GM23338 (cell line): ENCODE measurements at regions not wholly inside any gene's neighbourhood (a gene's known extent, or its start where the extent isn't known, plus 50 kb on each side); places are given as distances from the start of the nearest gene placed in this dataset.

Source experiments
- ATAC-seq: fragments of 200-7000 bp; cut with Tn5 transposase; 3 replicates; pipeline ENCODE4 v1.9.1; 2020
- DNase-seq: peaks from one replicate; pipeline ENCODE4 v3.0.0-alpha.2; 2015; ENCODE audit warnings: low spot score
- H2AFZ ChIP-seq: fragments of 200-600 bp; sonication (generic); 2 replicates; pipeline ENCODE4 v1.8.0; 2016; ENCODE audit warnings: antibody characterized with exemption, mild to moderate bottlenecking, moderate library complexity
- H3F3A ChIP-seq: fragments of 200-600 bp; sonication (generic); replicated peaks from 2 replicates; pipeline ENCODE4 v1.8.0; 2017; ENCODE audit warnings: antibody characterized with exemption, mixed run types, low read depth
- H3K27ac ChIP-seq: fragments of 200-600 bp; sonication (generic); 2 replicates; pipeline ENCODE4 v1.6.1; 2016; ENCODE audit warnings: low read depth
- H3K27me3 ChIP-seq: fragments of 200-600 bp; sonication (generic); 2 replicates; pipeline ENCODE4 v1.8.0; 2016; ENCODE audit warnings: mild to moderate bottlenecking, mixed run types, moderate library complexity; ENCODE audit not compliant: insufficient read depth
- H3K36me3 ChIP-seq: fragments of 200-600 bp; sonication (generic); 2 replicates; pipeline ENCODE4 v1.8.0; 2016; ENCODE audit warnings: mild to moderate bottlenecking; ENCODE audit not compliant: insufficient read depth
- H3K4me1 ChIP-seq: fragments of 200-600 bp; sonication (generic); 2 replicates; pipeline ENCODE4 v1.8.0; 2016; ENCODE audit warnings: mild to moderate bottlenecking, moderate library complexity; ENCODE audit not compliant: insufficient read depth
- H3K4me2 ChIP-seq: fragments of 200-600 bp; sonication (generic); 2 replicates; pipeline ENCODE4 v1.7.1; 2017; ENCODE audit warnings: mixed run types
- H3K4me3 ChIP-seq: fragments of 200-600 bp; sonication (generic); 2 replicates; pipeline ENCODE4 v1.6.1; 2016; ENCODE audit warnings: mixed run types
- H3K79me2 ChIP-seq: fragments of 200-600 bp; sonication (generic); replicated peaks from 2 replicates; pipeline ENCODE4 v1.8.0; 2017; ENCODE audit warnings: mild to moderate bottlenecking; ENCODE audit not compliant: insufficient read depth
- H3K9me2 ChIP-seq: fragments of 200-600 bp; sonication (generic); 2 replicates; pipeline ENCODE4 v1.8.0; 2017; ENCODE audit not compliant: insufficient read depth
- H4K20me1 ChIP-seq: fragments of 200-600 bp; sonication (generic); replicated peaks from 2 replicates; pipeline ENCODE4 v1.8.0; 2017; ENCODE audit warnings: mild to moderate bottlenecking; ENCODE audit not compliant: insufficient read depth
- H3K27ac Mint-ChIP-seq: 2 replicates; pipeline ENCODE4 v1.8.0; 2020; ENCODE audit warnings: inconsistent platforms, mild to moderate bottlenecking, moderate library complexity, mixed read lengths
- H3K27me3 Mint-ChIP-seq: 3 replicates; pipeline ENCODE4 v1.8.0; 2022; ENCODE audit warnings: low read depth, mild to moderate bottlenecking, moderate library complexity, mixed read lengths, inconsistent platforms; ENCODE audit not compliant: insufficient read depth, poor library complexity
- H3K36me3 Mint-ChIP-seq: 3 replicates; pipeline ENCODE4 v1.8.0; 2021; ENCODE audit warnings: low read depth, mild to moderate bottlenecking, inconsistent platforms, moderate library complexity, mixed read lengths
- H3K4me1 Mint-ChIP-seq: 3 replicates; pipeline ENCODE4 v1.8.0; 2020; ENCODE audit warnings: mild to moderate bottlenecking, inconsistent platforms, mixed read lengths
- H3K4me3 Mint-ChIP-seq: 3 replicates; pipeline ENCODE4 v1.8.0; 2021; ENCODE audit warnings: moderate library complexity, mild to moderate bottlenecking, inconsistent platforms, mixed read lengths
- H3K9me3 Mint-ChIP-seq: 3 replicates; pipeline ENCODE4 v1.8.0; 2020; ENCODE audit warnings: moderate library complexity, mild to moderate bottlenecking, inconsistent platforms, mixed read lengths
- CREB1 ChIP-seq: fragments of 250-450 bp; sonication (Bioruptor Pico); IDR thresholded peaks from 2 replicates; pipeline ENCODE4 v1.5.0; 2020; ENCODE audit warnings: low read depth, mild to moderate bottlenecking, moderate library complexity
- EZH2 ChIP-seq: fragments of 200-600 bp; sonication (generic); IDR thresholded peaks from one replicate; pipeline ENCODE4 v1.8.0; 2017; ENCODE audit warnings: antibody characterized with exemption, mild to moderate bottlenecking, low read depth; ENCODE audit not compliant: unreplicated experiment
- EZH2phosphoT487 ChIP-seq: fragments of 200-600 bp; sonication (generic); IDR thresholded peaks from one replicate; pipeline ENCODE4 v1.8.1; 2018; ENCODE audit warnings: antibody characterized with exemption; ENCODE audit not compliant: unreplicated experiment
- JUNB ChIP-seq: IDR thresholded peaks from one replicate; pipeline ENCODE4 v1.6.1; 2016; ENCODE audit warnings: antibody characterized with exemption; ENCODE audit not compliant: unreplicated experiment
- NANOG ChIP-seq: IDR thresholded peaks from 2 replicates; pipeline ENCODE4 v1.6.1; 2016; ENCODE audit warnings: antibody characterized with exemption, borderline replicate concordance
- POLR2AphosphoS5 ChIP-seq: IDR thresholded peaks from 2 replicates; pipeline ENCODE4 v1.6.1; 2016; ENCODE audit warnings: antibody characterized with exemption, low read depth
- STAT1 ChIP-seq: IDR thresholded peaks from one replicate; pipeline ENCODE4 v1.6.1; 2016; ENCODE audit warnings: antibody characterized with exemption; ENCODE audit not compliant: unreplicated experiment
- ZNF114 ChIP-seq: fragments of 250-450 bp; sonication (Bioruptor Pico); IDR thresholded peaks from 2 replicates; pipeline ENCODE4 v1.5.0; 2020; ENCODE audit warnings: mild to moderate bottlenecking, moderate library complexity
- ZNF331 ChIP-seq: fragments of 250-450 bp; sonication (Bioruptor Pico); IDR thresholded peaks from 2 replicates; pipeline ENCODE4 v1.5.0; 2020; ENCODE audit warnings: low read depth, mild to moderate bottlenecking, moderate library complexity
- TF ChIP-seq, protein P1 (sequence below): IDR thresholded peaks from one replicate; pipeline ENCODE4 v1.6.1; 2018; ENCODE audit warnings: antibody characterized with exemption; ENCODE audit not compliant: unreplicated experiment
- TF ChIP-seq, protein P2 (sequence below): IDR thresholded peaks from 2 replicates; pipeline ENCODE4 v1.6.1; 2016; ENCODE audit warnings: antibody characterized with exemption
- TF ChIP-seq, protein P3 (sequence below): fragments of 250-450 bp; sonication (Bioruptor Pico); IDR thresholded peaks from 2 replicates; pipeline ENCODE4 v1.5.0; 2020; ENCODE audit warnings: mild to moderate bottlenecking, moderate library complexity
- TF ChIP-seq, protein P4 (sequence below), 2 experiments: fragments of 200-600 bp in 1 of 2; sonication (generic) in 1 of 2; conservative IDR thresholded peaks; 2 replicates each; pipeline versions ENCODE4 v1.5.1 to v1.6.1; 2016 to 2017; ENCODE audit warnings: antibody characterized with exemption in 2 of 2, low read depth in 2 of 2, mild to moderate bottlenecking in 2 of 2, moderate library complexity in 1 of 2

DNA sequence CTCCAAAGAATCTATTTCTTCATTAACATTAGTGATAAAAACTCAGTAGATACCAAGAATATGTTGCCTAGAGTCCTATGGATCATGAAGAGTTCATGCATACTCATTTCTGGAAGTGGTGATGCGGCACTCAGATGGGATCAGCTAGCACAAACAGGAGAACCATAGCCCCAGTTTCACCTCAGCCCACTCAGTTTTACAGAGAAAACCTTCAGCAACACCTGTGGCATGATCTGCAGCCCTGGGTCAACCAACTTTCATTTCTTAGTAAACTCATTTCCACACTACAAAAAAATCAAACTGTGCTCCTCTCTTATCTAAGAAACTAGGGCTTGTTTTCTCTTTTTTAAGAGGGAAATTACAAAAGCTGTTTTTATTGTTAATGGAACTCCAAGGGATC, 569.4 kb downstream of the CCDC85A start:
- Histone ChIP-seq H4K20me1 (no peaks in the 10 kb centered on the region), H3K79me2 (no peaks in the 10 kb centered on the region), H3K4me3 (no peak overlapping the region), H3K4me2 (no peak overlapping the region), H3F3A (no peaks in the 10 kb centered on the region), H3K4me1 (peaks cover 3% of the 10 kb centered on the region; the same call in 1 of the 2 replicates), H3K9me2 (no peaks in the 10 kb centered on the region), H3K27ac (no peak overlapping the region), H3K27me3 (no peaks in the 10 kb centered on the region), H2AFZ (no peak overlapping the region), H3K36me3 (no peaks in the 10 kb centered on the region)
- TF ChIP-seq CREB1 (CRISPR knock-in tag) (no peak), STAT1 (no peak), EZH2 (no peak), ZNF114 (CRISPR knock-in tag) (no peak), POLR2AphosphoS5 (no peak), JUNB (no peak), ZNF331 (CRISPR knock-in tag) (no peak), EZH2phosphoT487 (no peak), NANOG (no peak)
- TF ChIP-seq, protein P1, sequence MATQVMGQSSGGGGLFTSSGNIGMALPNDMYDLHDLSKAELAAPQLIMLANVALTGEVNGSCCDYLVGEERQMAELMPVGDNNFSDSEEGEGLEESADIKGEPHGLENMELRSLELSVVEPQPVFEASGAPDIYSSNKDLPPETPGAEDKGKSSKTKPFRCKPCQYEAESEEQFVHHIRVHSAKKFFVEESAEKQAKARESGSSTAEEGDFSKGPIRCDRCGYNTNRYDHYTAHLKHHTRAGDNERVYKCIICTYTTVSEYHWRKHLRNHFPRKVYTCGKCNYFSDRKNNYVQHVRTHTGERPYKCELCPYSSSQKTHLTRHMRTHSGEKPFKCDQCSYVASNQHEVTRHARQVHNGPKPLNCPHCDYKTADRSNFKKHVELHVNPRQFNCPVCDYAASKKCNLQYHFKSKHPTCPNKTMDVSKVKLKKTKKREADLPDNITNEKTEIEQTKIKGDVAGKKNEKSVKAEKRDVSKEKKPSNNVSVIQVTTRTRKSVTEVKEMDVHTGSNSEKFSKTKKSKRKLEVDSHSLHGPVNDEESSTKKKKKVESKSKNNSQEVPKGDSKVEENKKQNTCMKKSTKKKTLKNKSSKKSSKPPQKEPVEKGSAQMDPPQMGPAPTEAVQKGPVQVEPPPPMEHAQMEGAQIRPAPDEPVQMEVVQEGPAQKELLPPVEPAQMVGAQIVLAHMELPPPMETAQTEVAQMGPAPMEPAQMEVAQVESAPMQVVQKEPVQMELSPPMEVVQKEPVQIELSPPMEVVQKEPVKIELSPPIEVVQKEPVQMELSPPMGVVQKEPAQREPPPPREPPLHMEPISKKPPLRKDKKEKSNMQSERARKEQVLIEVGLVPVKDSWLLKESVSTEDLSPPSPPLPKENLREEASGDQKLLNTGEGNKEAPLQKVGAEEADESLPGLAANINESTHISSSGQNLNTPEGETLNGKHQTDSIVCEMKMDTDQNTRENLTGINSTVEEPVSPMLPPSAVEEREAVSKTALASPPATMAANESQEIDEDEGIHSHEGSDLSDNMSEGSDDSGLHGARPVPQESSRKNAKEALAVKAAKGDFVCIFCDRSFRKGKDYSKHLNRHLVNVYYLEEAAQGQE, result no peak
- TF ChIP-seq, protein P2, sequence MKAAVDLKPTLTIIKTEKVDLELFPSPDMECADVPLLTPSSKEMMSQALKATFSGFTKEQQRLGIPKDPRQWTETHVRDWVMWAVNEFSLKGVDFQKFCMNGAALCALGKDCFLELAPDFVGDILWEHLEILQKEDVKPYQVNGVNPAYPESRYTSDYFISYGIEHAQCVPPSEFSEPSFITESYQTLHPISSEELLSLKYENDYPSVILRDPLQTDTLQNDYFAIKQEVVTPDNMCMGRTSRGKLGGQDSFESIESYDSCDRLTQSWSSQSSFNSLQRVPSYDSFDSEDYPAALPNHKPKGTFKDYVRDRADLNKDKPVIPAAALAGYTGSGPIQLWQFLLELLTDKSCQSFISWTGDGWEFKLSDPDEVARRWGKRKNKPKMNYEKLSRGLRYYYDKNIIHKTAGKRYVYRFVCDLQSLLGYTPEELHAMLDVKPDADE, result no peak
- TF ChIP-seq, protein P3, sequence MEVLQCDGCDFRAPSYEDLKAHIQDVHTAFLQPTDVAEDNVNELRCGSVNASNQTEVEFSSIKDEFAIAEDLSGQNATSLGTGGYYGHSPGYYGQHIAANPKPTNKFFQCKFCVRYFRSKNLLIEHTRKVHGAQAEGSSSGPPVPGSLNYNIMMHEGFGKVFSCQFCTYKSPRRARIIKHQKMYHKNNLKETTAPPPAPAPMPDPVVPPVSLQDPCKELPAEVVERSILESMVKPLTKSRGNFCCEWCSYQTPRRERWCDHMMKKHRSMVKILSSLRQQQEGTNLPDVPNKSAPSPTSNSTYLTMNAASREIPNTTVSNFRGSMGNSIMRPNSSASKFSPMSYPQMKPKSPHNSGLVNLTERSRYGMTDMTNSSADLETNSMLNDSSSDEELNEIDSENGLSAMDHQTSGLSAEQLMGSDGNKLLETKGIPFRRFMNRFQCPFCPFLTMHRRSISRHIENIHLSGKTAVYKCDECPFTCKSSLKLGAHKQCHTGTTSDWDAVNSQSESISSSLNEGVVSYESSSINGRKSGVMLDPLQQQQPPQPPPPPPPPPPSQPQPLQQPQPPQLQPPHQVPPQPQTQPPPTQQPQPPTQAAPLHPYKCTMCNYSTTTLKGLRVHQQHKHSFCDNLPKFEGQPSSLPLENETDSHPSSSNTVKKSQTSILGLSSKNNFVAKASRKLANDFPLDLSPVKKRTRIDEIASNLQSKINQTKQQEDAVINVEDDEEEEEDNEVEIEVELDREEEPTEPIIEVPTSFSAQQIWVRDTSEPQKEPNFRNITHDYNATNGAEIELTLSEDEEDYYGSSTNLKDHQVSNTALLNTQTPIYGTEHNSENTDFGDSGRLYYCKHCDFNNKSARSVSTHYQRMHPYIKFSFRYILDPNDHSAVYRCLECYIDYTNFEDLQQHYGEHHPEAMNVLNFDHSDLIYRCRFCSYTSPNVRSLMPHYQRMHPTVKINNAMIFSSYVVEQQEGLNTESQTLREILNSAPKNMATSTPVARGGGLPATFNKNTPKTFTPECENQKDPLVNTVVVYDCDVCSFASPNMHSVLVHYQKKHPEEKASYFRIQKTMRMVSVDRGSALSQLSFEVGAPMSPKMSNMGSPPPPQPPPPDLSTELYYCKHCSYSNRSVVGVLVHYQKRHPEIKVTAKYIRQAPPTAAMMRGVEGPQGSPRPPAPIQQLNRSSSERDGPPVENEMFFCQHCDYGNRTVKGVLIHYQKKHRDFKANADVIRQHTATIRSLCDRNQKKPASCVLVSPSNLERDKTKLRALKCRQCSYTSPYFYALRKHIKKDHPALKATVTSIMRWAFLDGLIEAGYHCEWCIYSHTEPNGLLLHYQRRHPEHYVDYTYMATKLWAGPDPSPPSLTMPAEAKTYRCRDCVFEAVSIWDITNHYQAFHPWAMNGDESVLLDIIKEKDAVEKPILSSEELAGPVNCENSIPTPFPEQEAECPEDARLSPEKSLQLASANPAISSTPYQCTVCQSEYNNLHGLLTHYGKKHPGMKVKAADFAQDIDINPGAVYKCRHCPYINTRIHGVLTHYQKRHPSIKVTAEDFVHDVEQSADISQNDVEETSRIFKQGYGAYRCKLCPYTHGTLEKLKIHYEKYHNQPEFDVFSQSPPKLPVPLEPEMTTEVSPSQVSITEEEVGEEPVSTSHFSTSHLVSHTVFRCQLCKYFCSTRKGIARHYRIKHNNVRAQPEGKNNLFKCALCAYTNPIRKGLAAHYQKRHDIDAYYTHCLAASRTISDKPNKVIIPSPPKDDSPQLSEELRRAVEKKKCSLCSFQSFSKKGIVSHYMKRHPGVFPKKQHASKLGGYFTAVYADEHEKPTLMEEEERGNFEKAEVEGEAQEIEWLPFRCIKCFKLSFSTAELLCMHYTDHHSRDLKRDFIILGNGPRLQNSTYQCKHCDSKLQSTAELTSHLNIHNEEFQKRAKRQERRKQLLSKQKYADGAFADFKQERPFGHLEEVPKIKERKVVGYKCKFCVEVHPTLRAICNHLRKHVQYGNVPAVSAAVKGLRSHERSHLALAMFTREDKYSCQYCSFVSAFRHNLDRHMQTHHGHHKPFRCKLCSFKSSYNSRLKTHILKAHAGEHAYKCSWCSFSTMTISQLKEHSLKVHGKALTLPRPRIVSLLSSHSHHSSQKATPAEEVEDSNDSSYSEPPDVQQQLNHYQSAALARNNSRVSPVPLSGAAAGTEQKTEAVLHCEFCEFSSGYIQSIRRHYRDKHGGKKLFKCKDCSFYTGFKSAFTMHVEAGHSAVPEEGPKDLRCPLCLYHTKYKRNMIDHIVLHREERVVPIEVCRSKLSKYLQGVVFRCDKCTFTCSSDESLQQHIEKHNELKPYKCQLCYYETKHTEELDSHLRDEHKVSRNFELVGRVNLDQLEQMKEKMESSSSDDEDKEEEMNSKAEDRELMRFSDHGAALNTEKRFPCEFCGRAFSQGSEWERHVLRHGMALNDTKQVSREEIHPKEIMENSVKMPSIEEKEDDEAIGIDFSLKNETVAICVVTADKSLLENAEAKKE (CRISPR knock-in tag), result no peak
- TF ChIP-seq, protein P4, sequence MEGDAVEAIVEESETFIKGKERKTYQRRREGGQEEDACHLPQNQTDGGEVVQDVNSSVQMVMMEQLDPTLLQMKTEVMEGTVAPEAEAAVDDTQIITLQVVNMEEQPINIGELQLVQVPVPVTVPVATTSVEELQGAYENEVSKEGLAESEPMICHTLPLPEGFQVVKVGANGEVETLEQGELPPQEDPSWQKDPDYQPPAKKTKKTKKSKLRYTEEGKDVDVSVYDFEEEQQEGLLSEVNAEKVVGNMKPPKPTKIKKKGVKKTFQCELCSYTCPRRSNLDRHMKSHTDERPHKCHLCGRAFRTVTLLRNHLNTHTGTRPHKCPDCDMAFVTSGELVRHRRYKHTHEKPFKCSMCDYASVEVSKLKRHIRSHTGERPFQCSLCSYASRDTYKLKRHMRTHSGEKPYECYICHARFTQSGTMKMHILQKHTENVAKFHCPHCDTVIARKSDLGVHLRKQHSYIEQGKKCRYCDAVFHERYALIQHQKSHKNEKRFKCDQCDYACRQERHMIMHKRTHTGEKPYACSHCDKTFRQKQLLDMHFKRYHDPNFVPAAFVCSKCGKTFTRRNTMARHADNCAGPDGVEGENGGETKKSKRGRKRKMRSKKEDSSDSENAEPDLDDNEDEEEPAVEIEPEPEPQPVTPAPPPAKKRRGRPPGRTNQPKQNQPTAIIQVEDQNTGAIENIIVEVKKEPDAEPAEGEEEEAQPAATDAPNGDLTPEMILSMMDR (conservative IDR thresholded peaks at IDR 0.05; ENCODE audit: low read depth in 2 of 2), result no peak
- H3K4me1 Mint-ChIP-seq, result peaks cover 4% of the 10 kb centered on the region; the same call in 1 of the 3 replicates
- H3K4me3 Mint-ChIP-seq, result no peak overlapping the region
- H3K9me3 Mint-ChIP-seq, result no peaks in the 10 kb centered on the region
- peaks cover 2% of the 10 kb centered on the region for H3K27me3 Mint-ChIP-seq
- ATAC-seq (no peak), DNase-seq (no peak)
- no peak overlapping the region for H3K27ac Mint-ChIP-seq
- no peaks in the 10 kb centered on the region for H3K36me3 Mint-ChIP-seq
